Posterior vena cava (tissue), 2 donors: ENCODE measurements at regions not wholly inside any gene's neighbourhood (a gene's known extent, or its start where the extent isn't known, plus 50 kb on each side); places are given as distances from the start of the nearest gene placed in this dataset.

Experiments
- DNase-seq: peaks from one replicate; pipeline ENCODE4 v3.0.0-alpha.2; 2020; ENCODE audit warnings: low spot score
- intact Hi-C, 2 donors: fragments of 100-400 bp; cut with DNase I; formaldehyde crosslinking; loops; one replicate each; pipeline versions ENCODE4 v1.14.1 to v1.14.2; 2022 to 2023
- donor health status: DM: yes; HTN: yes; CAD: no.
- donor health status: DM: yes; HTN: yes; CAD: no.

DNA sequence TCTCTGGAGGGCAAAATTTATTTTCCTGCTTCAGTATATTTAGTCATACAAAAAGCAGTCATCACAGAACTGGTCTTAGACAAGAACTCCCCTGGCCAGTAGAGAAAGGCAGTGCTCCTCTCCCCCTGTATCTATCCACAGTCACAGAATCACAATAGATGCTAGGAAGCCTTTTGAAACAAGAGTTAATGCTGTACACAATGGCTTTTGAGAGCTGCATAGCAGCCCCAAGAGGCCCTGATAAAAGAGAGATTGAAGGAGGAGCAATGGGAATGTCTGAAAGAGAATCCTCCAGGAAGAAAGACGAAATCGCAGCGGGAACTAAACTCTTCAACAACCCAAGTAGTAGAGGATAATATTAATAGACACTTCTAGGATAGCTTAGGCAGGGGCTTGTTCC is 330.2 kb downstream of the RBM43 start:
- no peak for DNase-seq
- intact Hi-C loops, result no loop called here

DNA sequence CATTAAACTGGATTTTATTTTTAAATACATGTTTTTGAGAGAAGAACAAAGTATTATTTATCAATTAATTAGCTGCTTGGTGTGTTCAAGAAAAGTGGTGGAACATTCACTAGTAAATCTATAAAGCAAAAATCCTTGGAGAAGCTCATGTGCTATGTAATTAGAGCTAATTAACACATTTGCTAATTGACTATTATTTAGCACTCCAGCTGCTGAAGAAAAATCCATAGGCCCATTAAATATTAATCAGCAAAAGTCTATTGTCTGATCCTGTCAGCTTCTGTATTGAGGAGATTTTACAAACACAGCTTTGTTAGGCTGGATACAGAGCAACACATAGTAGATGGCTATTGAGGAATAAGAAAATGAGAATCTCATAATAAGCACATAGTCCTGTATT is 336.1 kb downstream of the RBM43 start:
- no peak for DNase-seq
- intact Hi-C loops, result no loop called here

DNA sequence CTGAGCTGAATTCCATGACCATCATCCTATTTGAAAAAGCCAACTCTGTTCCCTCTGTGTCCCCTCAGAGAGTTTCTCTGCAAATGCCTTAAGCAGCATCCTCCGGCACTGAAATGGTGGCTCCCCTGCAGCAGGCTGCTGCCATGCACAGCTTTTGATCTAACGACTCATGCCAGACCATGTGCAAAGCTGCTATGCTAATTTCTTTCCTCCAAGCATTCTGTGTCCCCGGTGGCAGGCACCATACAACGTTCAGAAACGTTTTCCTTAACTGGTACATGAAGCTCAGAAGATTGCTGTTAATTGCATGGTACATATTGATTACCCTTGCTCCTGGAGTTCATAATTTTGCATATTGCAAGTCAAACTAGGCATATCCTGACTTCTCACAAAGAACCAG is 336.8 kb downstream of the RBM43 start:
- DNase-seq, result no peak
- intact Hi-C loops, result no loop called here

DNA sequence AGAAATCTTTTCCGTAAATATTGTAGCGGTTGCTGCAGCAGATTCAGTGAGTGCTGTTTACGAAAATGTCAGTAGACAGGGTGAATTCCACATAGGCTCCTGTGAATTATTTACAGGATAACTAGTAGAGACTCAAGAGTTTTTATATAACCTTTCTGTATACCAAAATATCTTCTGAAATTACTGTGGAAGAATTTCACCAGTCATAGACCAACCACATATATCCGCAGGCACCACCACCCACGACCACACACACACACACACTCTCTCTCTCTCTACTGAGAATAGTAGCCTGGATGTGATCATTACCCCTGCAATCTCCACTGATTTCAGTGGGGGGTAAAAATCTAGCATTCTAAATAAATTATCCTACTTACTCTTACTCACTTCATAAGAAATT is 341.8 kb downstream of the RBM43 start:
- intact Hi-C loops, result no loop called here
- DNase-seq, result no peak

DNA sequence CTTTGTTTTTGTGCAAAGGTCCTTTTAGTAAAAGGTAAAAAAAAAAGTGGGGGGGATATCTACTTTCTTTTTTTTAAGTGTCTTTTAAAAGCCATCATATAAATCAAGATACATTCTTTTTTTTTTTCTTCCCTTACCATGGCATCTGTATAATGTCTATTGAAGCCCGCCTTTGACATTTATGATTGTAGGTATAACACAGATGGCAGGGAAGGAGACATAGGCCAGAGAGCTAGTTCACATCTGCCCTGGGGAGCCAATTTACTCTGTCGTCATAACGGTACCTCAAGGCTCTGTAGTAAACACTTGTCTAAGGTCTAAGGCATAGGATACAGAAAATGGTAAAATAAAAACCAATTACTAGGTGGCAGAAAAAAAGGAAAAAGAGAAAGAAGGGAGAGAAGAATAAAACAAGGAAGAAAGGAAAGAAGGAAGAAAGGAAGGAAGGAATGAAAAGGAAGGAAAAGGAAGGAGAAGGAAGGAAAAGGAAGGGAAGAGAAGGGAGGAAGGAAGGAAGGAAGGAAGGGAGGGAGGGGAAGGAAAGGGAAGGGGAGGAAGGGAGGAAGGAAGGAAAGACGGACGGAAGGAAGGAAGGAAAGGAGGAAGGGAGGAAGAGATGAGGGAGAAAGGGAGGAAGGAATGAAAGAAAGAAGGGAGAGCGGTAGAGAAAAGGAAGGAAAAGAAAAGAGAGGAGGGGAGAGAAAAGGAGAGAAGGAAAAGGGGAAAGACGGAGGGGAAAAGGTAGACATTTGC is 343.5 kb downstream of the RBM43 start:
- intact Hi-C loops, result no loop called here
- DNase-seq, result no peak

DNA sequence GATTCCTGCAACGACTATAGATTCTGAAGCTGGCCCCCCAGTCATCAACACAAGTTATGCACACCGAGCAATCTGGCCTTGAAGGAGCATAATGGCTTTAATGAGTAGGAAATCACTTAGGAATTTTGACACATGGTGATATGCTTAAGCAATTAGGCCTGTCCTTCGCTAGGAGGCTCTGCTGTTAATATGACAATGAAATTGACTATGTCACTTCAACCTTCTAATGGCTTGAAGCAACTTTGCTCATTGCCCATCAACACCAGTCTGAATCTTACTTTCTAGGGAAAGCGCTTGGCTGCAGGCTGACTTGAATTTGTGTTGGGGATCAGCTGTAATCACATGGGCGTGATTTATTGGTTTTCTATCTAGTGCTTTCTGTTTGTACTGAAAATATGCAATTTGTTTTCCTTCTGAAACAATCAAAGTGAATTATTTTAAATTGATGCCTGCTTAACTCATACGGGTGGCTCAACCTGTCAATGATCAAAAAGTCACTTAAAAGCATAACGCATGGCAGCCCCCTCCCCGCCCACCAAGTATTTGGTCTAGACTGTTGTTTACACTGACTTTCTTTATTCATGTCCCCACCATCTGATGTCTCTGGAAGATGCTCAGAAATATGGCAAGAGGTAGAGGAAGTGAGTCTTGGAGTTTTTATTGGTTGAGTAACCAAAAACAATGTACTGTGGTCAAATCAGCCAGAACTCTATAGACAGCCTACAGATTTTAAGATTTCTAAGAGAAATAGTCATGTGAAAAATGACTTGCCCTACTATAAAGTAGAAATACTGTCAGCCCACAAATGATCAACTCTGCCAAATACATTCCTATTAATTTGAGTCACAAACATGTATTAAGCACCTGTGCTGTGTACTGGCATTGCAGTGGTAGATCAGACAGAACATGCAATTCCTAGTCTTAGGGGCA is 344.9 kb downstream of the RBM43 start:
- no peak for DNase-seq
- intact Hi-C loops, result no loop called here

DNA sequence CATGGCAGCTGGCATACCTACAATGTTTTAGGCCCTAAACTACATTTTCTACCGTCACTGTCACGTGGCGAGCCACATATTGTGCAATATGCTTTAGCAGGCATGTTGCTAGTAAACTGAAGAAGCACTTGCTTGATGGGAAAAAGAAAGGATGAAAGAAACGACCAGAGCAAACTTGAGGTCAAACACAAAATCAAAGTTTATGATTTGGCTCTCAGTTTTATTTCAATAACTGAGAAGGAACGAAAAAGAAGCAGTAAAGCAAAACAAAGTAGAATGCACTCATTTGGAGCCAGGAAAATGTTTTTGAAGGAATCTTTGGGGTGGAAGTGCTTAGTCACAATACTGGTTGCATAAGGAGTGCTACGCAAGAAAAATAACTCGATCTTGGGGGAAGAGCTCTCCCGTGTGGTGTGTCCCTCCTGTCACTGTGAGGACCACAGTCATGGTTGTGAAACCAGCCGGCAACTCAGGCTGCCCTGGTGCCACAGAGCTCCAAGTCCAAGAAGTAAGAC is 349.8 kb downstream of the RBM43 start:
- DNase-seq, result peak; percentile 90
- intact Hi-C loops, result no loop called here

DNA sequence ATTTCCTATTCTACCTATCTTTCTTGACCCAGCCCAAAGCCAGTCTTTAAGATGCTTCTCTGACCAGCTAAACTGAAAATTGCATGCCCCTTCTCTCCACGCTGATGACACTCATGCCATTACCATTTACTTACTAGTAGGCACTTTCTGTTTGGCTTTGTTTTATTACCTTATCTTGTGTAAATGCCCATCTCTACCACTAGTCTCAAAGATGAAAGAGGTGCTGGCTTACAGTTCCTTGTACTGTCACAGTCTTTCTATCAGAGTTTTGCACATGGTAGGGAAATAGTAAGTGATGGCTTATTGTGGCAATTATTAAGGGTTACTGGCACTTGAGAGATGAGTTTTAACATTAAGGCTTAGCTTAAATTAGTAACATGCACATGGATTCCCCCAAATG is 352.1 kb downstream of the RBM43 start:
- DNase-seq, result no peak
- intact Hi-C loops, result no loop called here

DNA sequence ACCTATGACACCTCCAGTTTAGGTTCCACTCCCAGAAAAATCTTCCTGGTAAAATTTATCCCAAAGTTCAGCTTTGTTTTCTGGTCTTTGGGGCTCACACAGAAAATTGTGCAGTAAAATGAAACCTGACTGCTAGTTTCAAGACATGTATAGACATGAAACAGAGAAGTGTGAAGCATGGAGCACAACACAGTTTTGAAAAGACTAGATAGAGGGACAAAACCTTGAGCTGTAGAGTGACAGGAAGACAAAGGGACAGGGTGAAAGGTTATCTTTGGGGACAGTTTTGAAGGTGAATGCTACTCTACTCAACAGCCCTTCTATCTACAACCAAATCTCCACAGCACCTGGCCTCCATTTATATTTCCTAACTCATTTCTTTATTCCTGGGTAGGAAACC is 352.6 kb downstream of the RBM43 start:
- DNase-seq, result no peak
- intact Hi-C loops, result no loop called here

DNA sequence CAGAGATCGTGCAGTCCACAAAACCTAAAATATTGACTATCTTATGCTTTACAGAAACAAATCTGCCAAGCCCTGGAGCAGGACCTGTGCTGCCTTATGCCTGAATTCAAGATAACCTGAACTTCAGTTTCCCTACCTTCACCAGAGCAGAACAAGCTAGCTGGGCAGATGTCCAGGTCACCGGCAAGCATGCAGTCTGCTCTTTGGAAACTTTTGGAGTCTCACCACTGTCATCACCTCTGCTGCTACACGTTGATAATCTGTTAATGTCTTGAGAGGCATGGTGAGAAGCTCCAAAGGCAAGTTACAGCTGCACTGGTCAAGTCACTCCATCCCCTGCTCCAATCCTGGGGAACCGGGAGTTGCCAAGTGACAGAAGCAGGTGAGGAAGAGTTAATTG is 354.2 kb downstream of the RBM43 start:
- no peak for DNase-seq
- intact Hi-C loops, result no loop called here

DNA sequence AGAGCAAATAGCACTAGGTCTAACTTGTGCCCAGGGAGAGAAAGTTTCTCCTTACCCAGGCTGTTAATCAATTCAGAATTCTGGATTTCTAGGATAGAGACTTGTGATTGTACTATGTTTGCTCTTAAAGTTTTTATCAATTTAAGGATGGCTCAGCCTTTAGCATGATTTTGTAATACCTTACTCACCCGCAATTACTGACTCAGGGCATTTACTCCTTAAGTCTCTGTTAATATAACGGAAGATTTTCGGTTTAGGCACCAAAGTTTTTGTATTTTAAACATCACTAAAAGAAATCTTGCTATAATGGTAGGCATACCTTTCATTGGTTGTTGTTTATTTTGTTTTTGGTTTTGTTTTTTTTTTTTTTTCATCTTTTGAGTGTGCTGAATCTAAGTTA is 358.2 kb downstream of the RBM43 start:
- no peak for DNase-seq
- intact Hi-C loops, result no loop called here

DNA sequence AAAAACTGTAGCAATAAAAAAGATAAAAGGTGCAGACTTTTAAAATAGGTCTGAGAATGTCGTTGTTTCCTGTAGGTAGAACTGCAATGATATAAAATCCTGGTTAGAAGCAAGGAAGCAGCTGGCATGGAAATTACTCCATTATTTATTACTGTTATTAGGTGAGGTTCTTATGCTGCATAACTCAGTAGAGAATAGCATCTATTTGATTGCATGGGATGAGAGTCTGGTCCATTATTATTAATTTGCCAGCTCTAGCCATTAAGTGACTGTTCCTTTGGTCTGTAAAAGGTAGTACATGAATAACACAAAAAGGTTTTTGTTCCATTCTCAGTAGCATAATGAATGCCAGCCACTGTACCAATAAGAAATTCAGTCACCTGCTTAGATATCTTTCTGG is 358.6 kb downstream of the RBM43 start:
- no peak for DNase-seq
- intact Hi-C loops, result no loop called here

DNA sequence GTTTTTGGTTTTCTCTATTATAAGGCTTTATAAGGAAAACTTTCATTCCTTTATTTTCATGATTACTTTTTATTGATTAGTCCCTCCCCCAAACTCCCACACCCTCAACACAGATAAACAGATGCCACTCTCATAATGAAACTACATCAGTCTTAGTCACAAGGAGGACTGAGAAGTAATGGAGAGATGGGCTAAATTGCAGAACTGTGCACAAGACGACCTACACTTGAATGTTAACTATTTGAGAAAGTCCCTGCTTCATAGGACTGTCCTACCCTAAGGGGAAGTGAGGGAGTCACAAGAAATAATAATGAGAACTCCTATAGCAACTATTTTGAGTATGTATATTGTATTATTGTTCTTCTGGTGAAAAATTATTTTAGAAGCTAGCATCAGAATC is 360.8 kb downstream of the RBM43 start:
- DNase-seq, result no peak
- intact Hi-C loops, result no loop called here

DNA sequence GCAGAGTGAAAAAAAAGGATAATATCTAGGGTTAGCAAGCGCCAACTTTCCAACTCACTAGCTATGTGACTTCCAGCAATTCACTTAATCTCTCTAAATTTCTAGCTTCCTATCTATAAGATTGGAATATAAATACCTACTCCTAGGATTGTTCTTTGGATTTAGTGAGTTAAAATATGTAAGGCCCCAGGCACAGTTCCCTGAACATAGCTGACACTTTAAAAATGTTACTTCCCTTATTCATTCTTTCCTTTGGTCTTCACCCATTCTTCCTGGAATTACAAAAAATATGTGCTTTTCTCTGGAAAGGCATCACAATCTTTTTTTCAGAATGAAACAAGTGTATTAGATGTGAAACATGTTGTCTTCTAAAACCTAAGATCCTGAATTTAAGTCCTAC is 365.7 kb downstream of the RBM43 start:
- DNase-seq, result no peak
- intact Hi-C loops, result no loop called here

DNA sequence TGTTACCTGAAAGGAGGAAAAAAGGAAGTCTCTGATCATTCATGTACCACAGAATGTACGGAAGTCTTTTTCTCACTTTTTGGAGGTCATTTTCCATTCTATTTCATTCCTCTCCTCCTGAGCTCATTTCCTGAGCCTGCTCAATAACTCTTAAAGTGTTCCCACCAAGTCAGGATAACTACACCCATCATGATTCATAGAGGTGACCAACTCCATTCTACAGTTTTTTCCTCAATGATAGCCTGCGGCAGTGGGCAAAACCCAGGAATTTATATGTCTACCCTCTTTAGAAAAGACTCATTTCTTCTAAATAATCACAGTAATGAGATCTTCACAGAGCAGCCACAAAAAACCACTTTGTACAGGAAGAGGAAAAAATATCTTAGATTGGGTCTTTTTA is 372.5 kb downstream of the RBM43 start:
- intact Hi-C loops, result no loop called here
- DNase-seq, result no peak

DNA sequence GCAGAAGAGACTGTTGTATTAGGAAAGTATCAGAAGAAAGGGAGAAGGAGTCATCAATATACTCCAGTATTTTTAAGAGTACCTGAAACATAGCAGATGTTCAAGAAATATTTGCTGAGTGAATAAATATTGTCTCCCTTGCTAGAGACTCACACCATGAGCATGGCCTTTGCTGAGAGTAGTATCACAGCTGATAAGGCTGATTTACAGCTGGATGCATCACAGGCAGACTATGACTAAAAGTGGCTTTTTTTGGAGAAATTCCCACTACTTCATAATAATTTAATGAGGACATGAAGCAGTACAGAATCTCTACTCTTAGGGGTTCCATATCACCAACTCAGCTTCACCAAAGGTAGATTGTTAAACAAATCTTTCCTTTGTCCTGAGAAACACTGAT is 373.3 kb downstream of the RBM43 start:
- intact Hi-C loops, result no loop called here
- DNase-seq, result no peak

DNA sequence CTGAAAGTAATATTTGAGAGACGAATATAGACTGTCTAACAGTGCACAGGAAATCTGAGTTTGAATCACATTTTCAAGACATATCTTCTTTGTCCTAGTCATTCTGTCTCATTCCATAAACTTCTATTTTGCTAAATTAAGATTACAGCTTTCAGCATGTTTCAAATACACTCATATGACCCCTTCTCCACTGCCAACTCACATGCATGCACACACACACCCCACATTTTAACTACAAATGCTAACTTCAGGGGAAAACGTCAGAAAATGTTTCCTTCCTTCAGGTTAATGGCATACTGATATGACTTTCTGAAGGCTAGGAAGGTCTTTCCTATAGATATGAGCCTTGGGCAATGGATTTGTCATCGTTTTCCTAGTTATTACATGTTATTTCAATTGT is 373.7 kb downstream of the RBM43 start:
- intact Hi-C loops, result no loop called here

DNA sequence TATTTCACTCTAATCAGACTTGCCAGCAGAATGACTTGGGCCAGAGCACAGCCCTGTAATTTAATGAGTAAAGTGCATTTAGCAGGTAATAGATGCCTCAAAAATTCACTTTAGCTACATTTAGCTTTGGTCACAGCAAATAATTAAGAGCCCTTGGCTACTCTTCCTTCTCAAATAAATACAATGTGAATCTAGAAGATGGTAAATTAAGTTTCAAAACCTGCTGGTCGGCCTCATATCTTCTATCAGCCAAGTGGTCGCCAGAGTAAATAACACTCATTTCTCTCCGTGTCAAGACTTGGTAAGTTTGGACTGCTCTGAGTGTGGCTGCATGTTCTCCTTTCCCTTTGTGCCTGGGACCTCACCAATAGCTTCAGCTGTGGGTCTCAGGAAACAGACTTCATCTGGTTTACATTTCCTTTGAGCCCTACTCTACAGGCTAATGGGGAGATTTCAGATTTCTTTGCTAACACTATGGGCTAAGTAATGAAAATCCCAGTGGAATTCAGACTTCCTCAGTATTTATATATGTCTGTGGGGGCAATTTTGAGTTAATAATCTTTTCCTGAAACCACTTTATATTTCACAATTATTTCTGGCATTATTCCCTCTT is 375.8 kb downstream of the RBM43 start:
- intact Hi-C loops, result no loop called here
- DNase-seq, result no peak

More for the DNA sequence above, 373.7 kb downstream of the RBM43 start:
- no peak for DNase-seq

DNA sequence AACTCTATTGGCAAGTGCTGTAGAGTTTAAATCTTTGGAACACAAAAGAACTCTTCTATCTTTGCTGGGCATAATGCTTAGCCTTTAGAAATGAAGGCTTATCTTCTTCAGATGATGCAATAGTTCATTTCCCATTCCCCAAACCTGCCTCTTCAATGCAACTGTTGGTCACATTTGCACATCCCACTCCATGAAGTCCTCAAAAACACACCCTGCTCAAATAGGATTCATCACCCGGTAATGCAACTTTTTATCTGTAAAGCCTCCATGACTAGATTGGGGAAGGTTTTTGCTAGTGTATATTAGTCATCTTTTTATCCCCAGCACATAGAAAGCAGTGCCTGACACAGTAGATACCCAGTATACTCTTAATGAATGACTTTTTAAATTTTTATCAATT is 376.4 kb downstream of the RBM43 start:
- no peak for DNase-seq
- intact Hi-C loops, result no loop called here

DNA sequence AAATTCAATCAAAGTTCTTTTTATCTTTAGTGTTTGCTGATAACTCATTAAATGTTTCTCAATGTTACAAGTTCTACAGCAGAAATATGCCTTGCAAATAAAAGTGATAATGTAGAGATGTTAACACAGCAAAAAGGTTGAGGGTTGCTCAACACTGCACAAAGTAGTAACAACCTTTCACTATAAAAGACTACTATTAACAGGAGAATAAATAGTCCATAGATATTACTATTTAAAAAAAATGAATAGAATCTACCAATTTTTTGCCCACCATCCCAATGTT is 378.1 kb downstream of the RBM43 start:
- intact Hi-C loops, result no loop called here
- DNase-seq, result no peak
